Colon (tissue), 2 donors: ENCODE measurements at regions not wholly inside any gene's neighbourhood (a gene's known extent, or its start where the extent isn't known, plus 50 kb on each side); places are given as distances from the start of the nearest gene placed in this dataset.

Experiments used
- FAIRE-seq: peaks from 2 replicates; lab custom pipeline; 2012; peaks lifted over from hg19 to GRCh38; lab: Jason Lieb, UNC
- donor health status: control.
- donor health status: control.

GRCh38 chr20:6560978-6561377, 206.5 kb upstream of the BMP2 start:
- no peak for FAIRE-seq

DNA sequence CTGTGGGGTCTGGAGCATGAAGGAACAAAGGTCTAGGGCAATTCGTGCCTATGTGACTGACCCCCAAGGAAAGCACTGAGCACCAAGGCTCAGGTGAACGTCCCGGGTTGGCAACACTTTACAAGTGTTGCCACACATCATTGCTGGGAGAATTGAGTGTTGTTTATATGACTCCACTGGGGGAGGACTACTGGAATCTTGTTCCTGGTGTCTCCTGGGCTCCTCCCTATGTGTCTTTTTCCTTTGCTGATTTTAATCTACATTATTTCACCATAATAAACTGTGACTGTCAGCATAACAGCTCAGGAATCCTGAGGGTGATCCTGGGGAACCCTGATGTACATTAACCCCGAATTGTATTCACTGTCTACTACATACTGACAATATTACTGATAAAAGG, 207.7 kb upstream of the BMP2 start:
- FAIRE-seq: no peak

DNA sequence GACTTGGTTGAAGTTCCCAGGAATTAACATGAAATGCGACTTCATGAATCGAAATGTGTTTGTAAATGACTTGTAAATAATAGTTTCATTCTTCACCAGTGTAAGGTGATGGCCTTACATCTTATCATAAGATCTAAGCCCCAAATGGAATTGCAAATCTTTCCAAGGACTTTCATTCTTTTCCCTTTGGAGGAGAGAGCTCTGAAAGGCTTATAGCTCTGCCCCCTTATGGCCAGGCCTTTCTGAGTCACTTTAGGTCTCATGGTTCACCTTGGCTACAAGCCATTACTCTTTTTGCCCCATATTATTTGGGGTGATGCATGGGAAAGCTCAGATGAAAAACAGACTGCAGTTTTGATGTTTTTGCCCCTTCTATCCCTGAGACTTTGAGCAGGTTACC, 209.1 kb upstream of the BMP2 start:
- FAIRE-seq: no peak

DNA sequence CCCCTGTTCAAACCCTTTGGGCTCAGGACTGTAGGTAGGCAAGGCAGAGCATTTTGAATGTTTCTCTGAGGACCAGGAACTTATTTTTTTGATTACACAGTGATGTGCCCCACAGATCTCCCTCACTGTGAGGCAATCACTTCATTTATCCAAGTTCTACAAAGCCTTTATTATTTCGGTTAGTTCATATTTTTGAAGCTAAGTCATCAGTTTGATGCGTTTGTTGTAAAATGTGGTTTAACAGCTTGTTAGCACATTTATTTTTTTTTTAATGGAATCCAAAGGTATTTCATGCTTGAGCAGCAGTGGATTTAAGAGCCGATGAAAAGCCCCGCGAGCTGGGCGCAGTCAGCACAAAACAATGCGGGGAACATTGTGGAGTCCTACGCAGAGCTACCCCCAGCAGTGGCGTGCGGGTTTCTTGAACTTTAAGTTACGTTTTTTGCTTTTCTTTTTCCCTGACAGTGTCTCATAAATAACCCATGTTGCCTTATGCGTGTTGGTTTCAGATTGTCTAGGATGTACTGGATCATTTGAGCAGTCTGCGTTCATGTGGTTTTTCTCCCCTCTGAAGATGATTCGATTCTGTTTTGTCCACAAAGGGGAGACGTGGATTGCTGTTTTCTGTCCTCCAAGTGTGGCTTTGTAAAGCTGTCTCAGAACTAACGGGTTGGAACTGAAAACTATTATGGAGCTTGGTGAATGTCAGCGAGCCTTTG, 233.6 kb upstream of the BMP2 start:
- FAIRE-seq: no peak

GRCh38 chr20:6533351-6533750, 234.1 kb upstream of the BMP2 start:
- FAIRE-seq: no peak

DNA sequence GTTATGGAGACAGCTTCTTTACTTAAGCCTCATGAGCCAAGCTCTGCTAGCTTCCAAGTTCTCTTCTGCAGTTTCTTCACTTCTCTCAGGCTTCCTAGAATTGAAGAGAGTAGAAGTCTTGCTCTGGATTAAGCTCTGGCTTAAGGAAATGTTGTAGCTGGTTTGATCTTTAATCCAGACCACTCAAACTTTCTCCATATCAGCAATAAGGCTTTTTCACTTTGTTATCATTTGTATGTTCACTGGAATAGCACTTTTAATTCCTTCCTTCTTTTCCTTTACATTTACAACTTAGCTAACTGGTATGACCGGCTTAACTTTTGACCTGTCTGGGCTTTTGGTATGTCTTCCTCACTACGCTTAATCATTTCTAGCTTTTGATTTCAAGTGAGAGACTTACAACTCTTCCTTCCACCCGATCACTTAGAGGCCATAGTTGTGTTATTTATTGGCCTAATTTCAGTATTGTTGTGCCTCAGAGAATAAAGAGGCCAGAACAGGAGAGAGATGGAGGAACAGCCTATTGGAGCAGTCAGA, 236.6 kb upstream of the BMP2 start:
- FAIRE-seq: no peak

DNA sequence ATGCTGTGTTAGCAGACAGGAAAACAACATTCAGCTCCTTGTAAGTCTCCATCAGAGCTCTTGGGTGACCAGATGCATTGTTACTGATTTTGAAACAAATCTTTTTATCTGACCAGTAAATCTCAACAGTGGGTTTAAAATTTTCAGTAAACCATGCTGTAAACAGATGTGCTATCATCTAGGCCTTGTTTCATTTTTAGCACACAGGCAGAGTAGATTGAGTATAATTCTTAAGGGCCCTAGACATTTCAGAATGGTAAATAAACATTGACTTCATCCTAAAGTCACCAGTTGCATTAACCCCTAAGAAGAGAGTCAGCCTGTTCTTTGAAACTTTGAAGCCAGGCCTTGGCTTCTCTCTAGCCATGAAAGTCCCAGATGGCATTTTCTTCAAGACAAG, 237.2 kb upstream of the BMP2 start:
- no peak for FAIRE-seq

DNA sequence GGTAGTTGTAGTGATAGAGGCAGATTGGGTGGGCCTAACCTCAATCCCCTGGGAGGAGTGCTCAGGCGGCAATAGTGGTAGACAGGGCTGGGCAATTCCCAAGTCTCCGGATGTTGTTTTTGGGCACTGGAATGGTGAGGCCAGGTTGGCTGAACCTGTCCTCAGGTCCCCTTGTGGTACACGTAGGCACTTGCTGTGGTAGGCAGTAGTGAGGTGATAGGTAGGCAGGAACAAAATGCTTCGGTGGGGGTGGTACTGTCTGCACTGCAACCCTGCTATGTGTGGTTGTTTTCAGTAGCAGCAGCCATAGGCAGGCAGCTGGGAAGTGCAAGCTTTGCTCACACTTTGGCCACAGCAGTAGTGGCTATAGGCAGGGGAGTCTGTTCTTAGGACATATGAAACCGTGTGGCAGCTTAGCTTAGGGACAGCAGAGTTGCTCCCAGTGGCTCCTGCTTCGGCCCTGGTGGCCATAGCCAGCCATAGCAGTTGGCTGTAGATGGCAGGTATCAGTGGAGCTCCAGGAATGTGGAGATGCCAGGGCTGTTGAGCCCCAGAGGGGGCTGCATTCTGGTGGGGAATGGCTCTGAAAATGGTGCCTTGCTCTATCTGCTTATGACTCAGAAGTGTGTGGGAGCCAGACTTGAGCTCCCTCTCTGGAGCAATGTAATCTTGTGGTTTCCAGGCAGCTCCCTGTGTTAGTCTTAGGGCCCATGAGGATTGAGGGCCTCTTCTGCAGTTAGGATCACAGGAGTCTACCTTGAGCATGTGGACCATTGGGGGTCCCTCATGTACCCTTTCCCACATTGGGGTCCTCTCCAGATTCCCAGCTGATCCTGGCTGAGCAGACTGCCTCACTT, 241.8 kb upstream of the BMP2 start:
- FAIRE-seq: no peak

DNA sequence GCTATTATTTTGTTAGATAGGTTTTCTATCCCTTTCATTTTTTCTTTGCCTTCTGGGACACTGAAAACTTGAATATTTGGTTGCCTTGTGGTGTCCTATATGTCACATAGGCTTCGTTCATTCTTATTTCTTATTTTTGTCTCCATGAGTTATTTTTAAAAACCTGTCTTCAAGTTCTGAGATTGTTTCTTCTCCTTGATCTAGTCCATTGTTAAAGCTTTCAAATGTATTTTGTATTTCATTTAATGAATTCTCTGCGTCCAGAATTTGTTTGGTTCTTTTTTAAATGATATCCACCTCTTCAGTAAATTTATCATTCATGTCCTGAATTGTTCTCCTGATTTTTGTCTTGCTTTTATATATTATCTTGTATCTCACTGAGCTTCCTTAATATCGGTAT, 243.2 kb upstream of the BMP2 start:
- no peak for FAIRE-seq

DNA sequence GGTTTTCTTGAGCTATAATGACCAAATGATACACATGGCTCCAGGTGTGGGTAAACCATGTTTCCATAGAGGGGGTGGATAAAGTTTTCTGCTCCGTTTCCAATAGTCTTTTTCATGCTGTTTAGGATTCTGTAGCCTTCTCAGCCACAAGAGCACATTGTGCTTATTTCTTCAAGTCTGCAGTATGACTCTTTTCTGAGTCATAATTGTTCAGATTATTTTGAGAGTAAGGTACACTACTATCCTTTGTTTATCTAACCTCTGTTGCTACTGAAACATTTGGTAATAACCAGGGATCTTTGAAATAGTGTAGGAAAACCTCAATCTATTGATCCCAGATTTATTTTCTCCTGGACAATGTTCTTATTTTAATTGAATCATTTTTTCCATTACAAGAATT, 247.9 kb upstream of the BMP2 start:
- no peak for FAIRE-seq

- FAIRE-seq: no peak
Measured at GRCh38 chr20:6515261-6515660, 252.2 kb upstream of the BMP2 start.

- FAIRE-seq: no peak
Measured at GRCh38 chr20:6513599-6513998, 253.9 kb upstream of the BMP2 start.

DNA sequence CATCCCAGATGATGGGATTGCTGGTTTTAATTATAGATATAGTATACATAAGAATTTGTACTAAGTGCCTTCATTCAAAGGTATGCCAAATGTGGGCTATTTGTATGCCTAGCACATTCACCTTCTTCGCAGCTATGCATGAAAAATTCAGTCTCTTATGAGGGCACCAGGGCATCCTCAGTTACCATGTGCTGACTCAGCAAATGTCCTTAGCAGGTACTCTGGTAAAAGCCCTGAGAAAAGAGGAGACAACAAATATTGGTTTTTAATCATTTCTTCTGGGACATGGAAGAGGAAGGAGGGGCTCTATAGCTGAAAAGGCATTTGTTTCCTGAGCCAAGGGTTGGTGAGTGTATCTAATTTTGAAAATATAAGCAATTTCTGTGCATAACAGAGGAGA, 258.1 kb upstream of the BMP2 start:
- FAIRE-seq: no peak

DNA sequence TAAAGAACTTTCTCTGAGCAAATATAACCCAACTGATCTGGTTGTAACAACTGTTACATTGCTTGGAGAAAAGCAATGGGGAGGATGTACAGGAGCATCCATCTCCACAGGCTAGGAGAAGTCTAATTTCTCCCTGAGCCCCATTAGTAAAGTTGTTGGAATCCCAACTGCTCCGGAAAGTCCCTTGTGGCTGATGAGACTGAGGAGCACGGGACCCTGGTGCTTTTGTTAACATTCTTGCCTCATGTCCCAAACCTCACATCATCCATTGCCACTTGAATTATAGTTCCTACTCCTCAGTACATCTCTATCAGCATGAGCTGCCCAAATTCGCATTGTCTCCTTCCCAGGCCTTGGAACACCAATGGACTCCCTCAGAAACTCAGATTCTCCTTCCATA, 260.6 kb upstream of the BMP2 start:
- no peak for FAIRE-seq

DNA sequence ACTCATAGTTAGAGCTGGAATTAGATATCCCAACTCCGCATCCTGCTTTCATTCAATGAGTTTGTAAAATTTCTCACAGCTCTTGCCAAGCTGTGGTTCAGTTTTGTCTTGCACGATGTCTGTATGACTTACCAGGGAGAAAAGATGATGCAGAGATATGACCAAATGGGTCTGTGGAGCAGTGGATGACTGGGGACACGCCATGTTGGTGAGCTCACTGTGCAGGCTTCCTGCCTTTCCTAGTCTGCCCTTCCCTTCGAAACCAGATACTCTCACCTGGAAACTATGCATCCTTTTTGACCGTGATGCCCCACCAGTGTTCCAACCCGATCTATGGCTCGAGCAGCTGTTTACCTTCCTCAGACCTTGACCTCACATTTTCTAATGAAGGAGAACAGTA, 262.7 kb upstream of the BMP2 start:
- no peak for FAIRE-seq

GRCh38 chr20:6504179-6504578, 263.3 kb upstream of the BMP2 start:
- FAIRE-seq: no peak

DNA sequence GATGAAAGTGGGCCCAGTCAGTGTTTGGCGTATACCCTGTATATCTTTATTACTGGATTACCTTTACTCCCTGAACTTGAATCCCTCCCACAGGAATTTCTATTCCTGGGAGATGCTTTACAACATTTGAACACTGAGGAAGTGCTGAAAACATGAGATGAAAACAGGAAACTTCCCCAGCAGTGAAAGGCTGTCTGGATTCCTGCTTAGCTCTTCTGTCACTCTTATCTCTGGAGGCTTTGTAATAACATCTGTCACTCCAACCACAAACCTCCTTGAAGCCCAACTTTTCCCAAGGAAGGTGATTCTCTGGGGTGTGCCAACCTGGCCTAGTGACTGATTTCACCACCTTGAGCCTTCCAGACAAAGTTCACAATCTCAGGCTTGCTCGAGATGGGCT, 264.5 kb upstream of the BMP2 start:
- no peak for FAIRE-seq

- FAIRE-seq: no peak
Measured at GRCh38 chr20:6502219-6502618, 265.3 kb upstream of the BMP2 start.

- no peak for FAIRE-seq
Measured at GRCh38 chr20:6501061-6501460, 266.4 kb upstream of the BMP2 start.

DNA sequence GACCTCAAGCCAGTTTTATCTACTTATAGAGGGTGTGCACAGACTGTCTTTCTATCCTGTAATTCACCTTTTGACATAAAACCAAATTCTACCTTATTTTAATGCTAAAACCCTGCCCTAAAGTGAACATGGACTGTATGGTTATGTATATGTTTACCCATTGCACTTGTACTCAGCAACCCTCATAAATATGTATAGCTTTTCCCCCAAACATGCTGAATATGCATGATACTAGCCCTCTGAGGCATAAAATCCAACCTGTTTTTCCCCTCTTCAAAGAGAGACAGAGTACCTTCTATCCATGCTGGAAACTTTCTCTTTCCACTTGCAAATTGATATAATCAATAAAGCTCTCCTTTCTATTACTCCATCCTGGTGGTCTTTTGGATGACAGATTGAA, 267.9 kb upstream of the BMP2 start:
- FAIRE-seq: no peak

GRCh38 chr20:6496874-6497273, 270.6 kb upstream of the BMP2 start:
- no peak for FAIRE-seq

GRCh38 chr20:6495907-6496306, 271.6 kb upstream of the BMP2 start:
- FAIRE-seq: no peak

GRCh38 chr20:6492271-6493055, 275.0 kb upstream of the BMP2 start:
- FAIRE-seq: no peak
